LNCAP (cell line): ENCODE measurements at regions not wholly inside any gene's neighbourhood (a gene's known extent, or its start where the extent isn't known, plus 50 kb on each side); places are given as distances from the start of the nearest gene placed in this dataset.
A peak's percentile ranks its signal among the peaks of the same experiment; 100 is the strongest.

Experiments
- TF ChIP-seq, protein P1 (sequence below): fragments of 450-650 bp; IDR thresholded peaks from 2 replicates; pipeline ENCODE4 v1.5.1; 2017; ENCODE audit warnings: mild to moderate bottlenecking

- TF ChIP-seq, protein P1, sequence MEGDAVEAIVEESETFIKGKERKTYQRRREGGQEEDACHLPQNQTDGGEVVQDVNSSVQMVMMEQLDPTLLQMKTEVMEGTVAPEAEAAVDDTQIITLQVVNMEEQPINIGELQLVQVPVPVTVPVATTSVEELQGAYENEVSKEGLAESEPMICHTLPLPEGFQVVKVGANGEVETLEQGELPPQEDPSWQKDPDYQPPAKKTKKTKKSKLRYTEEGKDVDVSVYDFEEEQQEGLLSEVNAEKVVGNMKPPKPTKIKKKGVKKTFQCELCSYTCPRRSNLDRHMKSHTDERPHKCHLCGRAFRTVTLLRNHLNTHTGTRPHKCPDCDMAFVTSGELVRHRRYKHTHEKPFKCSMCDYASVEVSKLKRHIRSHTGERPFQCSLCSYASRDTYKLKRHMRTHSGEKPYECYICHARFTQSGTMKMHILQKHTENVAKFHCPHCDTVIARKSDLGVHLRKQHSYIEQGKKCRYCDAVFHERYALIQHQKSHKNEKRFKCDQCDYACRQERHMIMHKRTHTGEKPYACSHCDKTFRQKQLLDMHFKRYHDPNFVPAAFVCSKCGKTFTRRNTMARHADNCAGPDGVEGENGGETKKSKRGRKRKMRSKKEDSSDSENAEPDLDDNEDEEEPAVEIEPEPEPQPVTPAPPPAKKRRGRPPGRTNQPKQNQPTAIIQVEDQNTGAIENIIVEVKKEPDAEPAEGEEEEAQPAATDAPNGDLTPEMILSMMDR, result peak; percentile 52
Observed at GRCh38 chr11:101759771-101760450, 154.9 kb upstream of the CEP126 start.

DNA sequence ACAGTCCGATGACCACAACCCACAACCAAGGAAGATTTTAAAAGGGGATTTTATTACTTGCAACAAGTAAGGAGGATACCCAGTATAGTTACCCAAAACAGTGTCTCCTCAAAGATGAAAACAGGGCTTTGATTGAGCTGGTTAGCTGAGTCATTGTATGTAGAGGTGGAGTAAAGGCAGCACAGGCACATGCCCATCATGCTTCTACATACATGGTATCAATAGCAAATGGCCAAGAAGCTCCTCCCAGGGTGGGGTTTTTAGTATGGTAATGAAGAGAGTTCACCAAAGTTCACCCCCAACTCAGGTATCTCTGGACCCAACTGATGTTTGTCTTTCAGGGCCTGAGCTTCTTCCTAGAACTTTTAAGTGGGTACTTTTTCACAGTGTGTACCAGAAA is 157.1 kb upstream of the CEP126 start:
- TF ChIP-seq, protein P1, result no peak

DNA sequence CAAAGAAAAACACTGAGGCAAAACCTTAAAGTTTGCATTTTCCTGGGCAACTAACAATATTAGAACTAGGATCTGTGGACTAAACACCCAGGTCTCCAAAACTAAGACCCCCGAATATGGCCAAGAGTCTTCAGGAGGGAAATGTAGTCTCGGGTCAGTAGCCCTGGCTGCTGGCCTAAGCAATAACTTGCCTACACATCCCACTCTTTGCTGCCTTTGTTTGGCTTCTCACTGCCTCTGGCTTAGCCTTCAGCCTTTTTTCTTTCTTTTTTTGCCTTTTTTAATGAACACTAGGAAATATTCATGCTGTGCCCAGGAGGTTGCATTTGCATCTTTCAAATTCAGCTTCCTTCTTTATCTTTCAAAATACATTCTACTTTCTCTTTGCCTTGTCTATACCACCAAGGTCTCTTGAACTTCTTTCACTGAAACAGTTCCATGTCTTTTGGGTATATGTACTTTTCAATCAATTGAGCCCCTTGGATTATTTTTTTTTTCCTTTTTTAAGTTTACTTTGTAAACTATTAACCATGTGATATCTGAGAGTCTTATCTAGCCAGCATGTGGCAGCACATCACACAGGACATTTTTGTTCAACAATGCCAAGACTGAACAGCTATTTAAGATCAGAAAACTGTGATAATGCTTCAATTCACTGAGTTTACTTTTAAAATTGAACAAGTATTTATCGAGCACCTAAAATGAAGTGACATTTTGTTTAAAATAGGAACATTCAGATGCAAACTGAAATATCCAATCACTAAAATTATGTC is 165.0 kb upstream of the TRPC6 start:
- TF ChIP-seq, protein P1, result no peak

- TF ChIP-seq, protein P1, result no peak
Observed at GRCh38 chr11:101745756-101746155, 161.9 kb upstream of the TRPC6 start.

DNA sequence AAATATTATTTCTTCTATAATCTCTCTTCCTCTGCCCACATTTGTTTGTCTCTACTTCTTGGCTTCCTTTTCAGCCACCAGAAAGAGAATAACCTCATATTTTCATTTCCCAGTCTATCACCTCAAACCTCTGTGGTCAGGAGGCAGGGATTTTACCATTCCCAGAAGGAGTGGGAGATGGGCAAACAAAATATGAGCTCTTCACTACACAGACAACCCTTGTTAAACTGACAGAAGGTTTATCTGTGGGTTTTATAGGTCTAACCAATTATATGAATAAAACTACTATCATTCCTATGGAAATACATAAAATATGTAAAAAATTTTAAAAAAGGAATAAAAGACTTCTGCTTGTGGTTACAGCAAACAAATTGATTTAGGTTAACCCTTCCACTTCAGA is 160.0 kb upstream of the TRPC6 start:
- TF ChIP-seq, protein P1, result no peak

- TF ChIP-seq, protein P1, result no peak
Observed at GRCh38 chr11:101741479-101742175, 157.8 kb upstream of the TRPC6 start.

DNA sequence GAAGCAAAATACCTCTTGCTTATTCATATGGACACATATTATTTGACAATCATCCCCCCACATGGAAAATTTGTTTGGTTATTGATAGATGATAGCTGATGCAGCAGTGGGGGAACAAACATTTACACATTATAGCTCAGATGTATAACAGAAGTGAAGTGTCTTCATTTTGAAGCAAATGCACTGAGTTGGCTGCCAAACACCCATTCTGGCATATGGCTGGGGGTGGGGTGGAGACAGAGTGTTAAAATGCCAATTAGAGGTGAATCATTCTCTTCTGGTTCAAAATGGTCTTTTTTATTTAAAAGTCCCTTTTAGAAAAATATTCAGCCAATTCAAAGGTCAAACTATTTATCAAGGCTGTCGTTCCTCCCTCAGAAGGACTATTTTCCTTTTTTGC is 157.3 kb upstream of the TRPC6 start:
- TF ChIP-seq, protein P1, result no peak
